ENCODE measurements at regions not wholly inside any gene's neighbourhood (a gene's known extent, or its start where the extent isn't known, plus 50 kb on each side); places are given as distances from the start of the nearest gene placed in this dataset.
A peak's percentile ranks its signal among the peaks of the same experiment; 100 is the strongest.

DNA sequence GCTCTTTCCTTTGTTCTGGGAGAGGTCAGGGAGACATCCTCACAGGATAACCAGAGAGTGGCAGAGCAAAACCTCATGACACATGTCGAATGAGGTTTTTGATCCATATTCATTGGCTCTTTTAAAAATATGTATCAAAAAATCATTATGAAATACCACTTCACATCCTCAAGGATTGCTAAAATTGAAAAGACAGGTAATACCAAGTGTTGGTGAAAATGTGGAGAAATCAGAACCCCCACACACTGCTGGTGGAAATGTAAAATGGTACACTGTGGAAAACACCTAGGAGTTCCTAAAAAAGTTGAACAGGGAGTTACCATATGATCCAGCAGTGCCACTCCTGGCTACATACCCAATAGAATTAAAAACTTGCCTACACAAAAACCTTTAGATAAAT, 107.8 kb upstream of the ARID2 start:
- DNase-seq (ENCODE audit: low read depth) (no peak), FAIRE-seq (no peak)
- no peak overlapping the region for H3K4me3 ChIP-seq (ENCODE audit: low read depth, low read length)
- no peaks in the 10 kb centered on the region for H3K27me3 ChIP-seq (ENCODE audit: control insufficient read depth, insufficient read depth, low read length)
- no peak for TF ChIP-seq CTCF (IDR thresholded peaks at IDR 0.05; ENCODE audit: insufficient read depth, low read length, severe bottlenecking)
- no peaks in the 10 kb centered on the region for H3K36me3 ChIP-seq (ENCODE audit: control insufficient read depth, insufficient read depth, low read length)

DNA sequence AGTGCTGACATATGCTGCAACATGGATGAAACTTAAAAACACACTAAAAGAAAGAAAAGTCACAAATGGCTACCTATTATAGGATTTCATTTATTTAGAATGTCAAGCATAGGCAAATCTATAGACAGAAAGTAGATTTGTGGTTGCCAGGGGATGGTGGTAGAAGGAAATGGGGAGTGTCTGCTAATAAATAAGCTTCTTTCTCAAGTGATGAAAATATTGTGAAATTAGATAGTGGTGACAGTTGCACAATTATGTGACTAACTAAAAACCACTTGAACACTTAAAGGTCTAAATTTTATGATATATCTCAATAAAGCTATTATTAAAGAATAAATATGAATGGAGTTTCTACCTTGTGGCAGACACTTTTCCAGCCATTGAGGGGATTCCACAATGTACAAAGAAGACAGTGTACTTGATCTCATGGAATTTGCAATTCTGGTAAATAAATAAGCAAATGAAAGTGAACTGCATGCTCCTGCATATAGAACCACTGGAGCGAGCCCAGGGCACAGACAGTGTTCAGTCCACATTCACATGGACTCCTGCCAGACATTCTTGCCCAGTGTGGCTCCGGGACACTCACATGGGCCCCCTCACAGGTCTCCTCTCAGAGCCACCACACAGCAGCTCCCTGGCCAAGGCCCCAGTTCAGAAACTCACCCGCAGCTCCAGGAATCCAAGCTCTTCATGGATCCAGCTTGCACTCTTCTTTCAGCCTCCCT, 107.1 kb upstream of the ARID2 start:
- TF ChIP-seq CTCF (IDR thresholded peaks at IDR 0.05; ENCODE audit: insufficient read depth, low read length, severe bottlenecking): no peak
- Histone ChIP-seq H3K4me3 (ENCODE audit: low read depth, low read length) (no peak overlapping the region), H3K36me3 (ENCODE audit: control insufficient read depth, insufficient read depth, low read length) (no peaks in the 10 kb centered on the region), H3K27me3 (ENCODE audit: control insufficient read depth, insufficient read depth, low read length) (no peaks in the 10 kb centered on the region)
- peak; percentile 20 for DNase-seq (ENCODE audit: low read depth)
- FAIRE-seq: no peak

DNA sequence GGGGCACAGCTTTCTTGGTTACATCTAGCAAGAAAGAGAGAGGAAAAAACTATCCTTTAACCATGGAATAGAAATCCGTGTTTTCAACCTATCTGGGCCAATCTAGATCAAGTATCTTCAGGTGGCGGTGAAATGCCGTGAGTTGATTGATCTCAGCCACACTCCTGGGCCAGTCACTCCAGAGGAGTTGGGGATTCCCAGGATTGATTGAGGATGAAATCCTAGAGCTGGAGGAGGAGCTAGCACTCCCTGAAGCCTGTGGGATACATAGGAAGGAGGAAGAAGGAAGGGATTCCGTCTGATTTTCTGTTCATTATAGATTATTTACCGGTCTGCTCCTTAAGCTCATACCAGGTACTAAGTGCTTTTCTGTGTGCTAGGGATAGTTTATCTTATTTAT, 106.3 kb upstream of the ARID2 start:
- no peak for DNase-seq (ENCODE audit: low read depth)
- Histone ChIP-seq H3K27me3 (ENCODE audit: control insufficient read depth, insufficient read depth, low read length) (no peaks in the 10 kb centered on the region), H3K4me3 (ENCODE audit: low read depth, low read length) (no peak overlapping the region), H3K36me3 (ENCODE audit: control insufficient read depth, insufficient read depth, low read length) (no peaks in the 10 kb centered on the region)
- no peak for FAIRE-seq
- no peak for TF ChIP-seq CTCF (IDR thresholded peaks at IDR 0.05; ENCODE audit: insufficient read depth, low read length, severe bottlenecking)

DNA sequence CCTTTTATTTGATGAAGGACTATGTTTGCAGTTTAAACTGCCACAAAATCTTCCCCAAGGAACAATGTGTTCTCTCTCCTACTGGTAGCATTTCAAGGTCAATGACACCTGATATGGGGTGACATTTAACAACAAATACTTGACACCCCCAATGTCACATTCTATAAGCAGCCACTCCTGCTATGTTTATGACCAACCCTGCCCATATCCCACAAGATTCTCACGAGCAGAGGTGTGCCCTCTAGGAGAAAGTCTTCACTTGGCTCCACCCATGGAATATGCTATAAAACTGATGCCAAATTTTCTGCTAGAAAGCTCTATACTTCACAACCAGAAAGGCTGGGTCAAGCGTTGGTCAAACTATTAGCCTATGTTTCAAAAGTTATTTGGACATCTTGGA, 105.6 kb upstream of the ARID2 start:
- FAIRE-seq: no peak
- no peak for DNase-seq (ENCODE audit: low read depth)
- H3K4me3 ChIP-seq (ENCODE audit: low read depth, low read length): no peak overlapping the region
- H3K36me3 ChIP-seq (ENCODE audit: control insufficient read depth, insufficient read depth, low read length): no peaks in the 10 kb centered on the region
- TF ChIP-seq CTCF (IDR thresholded peaks at IDR 0.05; ENCODE audit: insufficient read depth, low read length, severe bottlenecking): no peak
- no peaks in the 10 kb centered on the region for H3K27me3 ChIP-seq (ENCODE audit: control insufficient read depth, insufficient read depth, low read length)

GRCh38 chr12:45626965-45627364, 102.5 kb upstream of the ARID2 start:
- H3K27me3 ChIP-seq (ENCODE audit: control insufficient read depth, insufficient read depth, low read length): no peaks in the 10 kb centered on the region
- H3K36me3 ChIP-seq (ENCODE audit: control insufficient read depth, insufficient read depth, low read length): no peaks in the 10 kb centered on the region
- H3K4me3 ChIP-seq (ENCODE audit: low read depth, low read length): no peak overlapping the region
- FAIRE-seq (no peak), DNase-seq (ENCODE audit: low read depth) (peak; percentile 17)
- TF ChIP-seq CTCF (IDR thresholded peaks at IDR 0.05; ENCODE audit: insufficient read depth, low read length, severe bottlenecking): no peak
